ENCODE measurements at regions not wholly inside any gene's neighbourhood (a gene's known extent, or its start where the extent isn't known, plus 50 kb on each side); places are given as distances from the start of the nearest gene placed in this dataset.

- Histone ChIP-seq H3K27ac (no peak overlapping the region), H3K4me3 (no peak overlapping the region), H3K9me3 (no peaks in the 10 kb centered on the region), H3K4me1 (no peaks in the 10 kb centered on the region), H3K36me3 (no peaks in the 10 kb centered on the region), H3K27me3 (no peaks in the 10 kb centered on the region)
- DNase-seq (ENCODE audit: extremely low spot score in 2 of 2), result no peak
- TF ChIP-seq CTCF (IDR thresholded peaks at IDR 0.05), result no peak
- TF ChIP-seq POLR2AphosphoS5 (IDR thresholded peaks at IDR 0.05; ENCODE audit: insufficient read depth in 1 of 2, low read depth in 1 of 2), result no peak
- no peak for TF ChIP-seq POLR2A (IDR thresholded peaks at IDR 0.05)
- intact Hi-C loops (cut with DNase I), result no loop called here
These were observed 411.8 kb upstream of the CCDC179 start for GRCh38 chr11:23272095-23272494.

- no peaks in the 10 kb centered on the region for H3K27me3 ChIP-seq
- TF ChIP-seq CTCF (IDR thresholded peaks at IDR 0.05) (no peak), POLR2AphosphoS5 (IDR thresholded peaks at IDR 0.05; ENCODE audit: insufficient read depth in 1 of 2, low read depth in 1 of 2) (no peak), POLR2A (IDR thresholded peaks at IDR 0.05) (no peak)
- no peak overlapping the region for H3K27ac ChIP-seq
- no peak for DNase-seq (ENCODE audit: extremely low spot score in 2 of 2)
- no peaks in the 10 kb centered on the region for H3K4me1 ChIP-seq
- intact Hi-C loops (cut with DNase I), result no loop called here
- H3K36me3 ChIP-seq, result no peaks in the 10 kb centered on the region
- no peaks in the 10 kb centered on the region for H3K9me3 ChIP-seq
- H3K4me3 ChIP-seq, result no peak overlapping the region
These were observed 417.8 kb upstream of the CCDC179 start for GRCh38 chr11:23278121-23278520.

- H3K4me1 ChIP-seq, result no peaks in the 10 kb centered on the region
- no peaks in the 10 kb centered on the region for H3K36me3 ChIP-seq
- H3K4me3 ChIP-seq, result no peak overlapping the region
- intact Hi-C loops (cut with DNase I), result no loop called here
- TF ChIP-seq POLR2AphosphoS5 (IDR thresholded peaks at IDR 0.05; ENCODE audit: insufficient read depth in 1 of 2, low read depth in 1 of 2) (no peak), POLR2A (IDR thresholded peaks at IDR 0.05) (no peak), CTCF (IDR thresholded peaks at IDR 0.05) (no peak)
- no peak overlapping the region for H3K27ac ChIP-seq
- no peak for DNase-seq (ENCODE audit: extremely low spot score in 2 of 2)
- no peaks in the 10 kb centered on the region for H3K27me3 ChIP-seq
- H3K9me3 ChIP-seq, result no peaks in the 10 kb centered on the region
These were observed 419.8 kb upstream of the CCDC179 start for GRCh38 chr11:23280088-23280487.

GRCh38 chr11:23283666-23284065, 423.4 kb upstream of the CCDC179 start:
- H3K4me3 ChIP-seq, result no peak overlapping the region
- no peaks in the 10 kb centered on the region for H3K4me1 ChIP-seq
- DNase-seq (ENCODE audit: extremely low spot score in 2 of 2), result no peak
- intact Hi-C loops (cut with DNase I), result no loop called here
- no peaks in the 10 kb centered on the region for H3K9me3 ChIP-seq
- H3K36me3 ChIP-seq, result no peaks in the 10 kb centered on the region
- H3K27ac ChIP-seq, result no peak overlapping the region
- H3K27me3 ChIP-seq, result no peaks in the 10 kb centered on the region
- TF ChIP-seq CTCF (IDR thresholded peaks at IDR 0.05), result no peak

- Histone ChIP-seq H3K4me3 (no peak overlapping the region), H3K27me3 (no peaks in the 10 kb centered on the region), H3K9me3 (no peaks in the 10 kb centered on the region), H3K4me1 (no peaks in the 10 kb centered on the region), H3K36me3 (no peaks in the 10 kb centered on the region), H3K27ac (no peak overlapping the region)
- DNase-seq (ENCODE audit: extremely low spot score in 2 of 2), result no peak
- no peak for TF ChIP-seq CTCF (IDR thresholded peaks at IDR 0.05)
- intact Hi-C loops (cut with DNase I), result no loop called here
These were observed 424.4 kb upstream of the CCDC179 start for GRCh38 chr11:23284631-23285030.
